GM19328 (cell line): ENCODE measurements at regions not wholly inside any gene's neighbourhood (a gene's known extent, or its start where the extent isn't known, plus 50 kb on each side); places are given as distances from the start of the nearest gene placed in this dataset.
"Not testable (repeated sequence)": the region's sequence is repeated elsewhere in the genome, so short reads cannot be mapped to it uniquely, and the experiment has no call there.

Experiments
- ATAC-seq: cut with Tn5 transposase; IDR thresholded peaks from one replicate; pipeline ENCODE4 v1.9.1; 2021; ENCODE audit warnings: mild to moderate bottlenecking, moderate library complexity; ENCODE audit not compliant: unreplicated experiment

DNA sequence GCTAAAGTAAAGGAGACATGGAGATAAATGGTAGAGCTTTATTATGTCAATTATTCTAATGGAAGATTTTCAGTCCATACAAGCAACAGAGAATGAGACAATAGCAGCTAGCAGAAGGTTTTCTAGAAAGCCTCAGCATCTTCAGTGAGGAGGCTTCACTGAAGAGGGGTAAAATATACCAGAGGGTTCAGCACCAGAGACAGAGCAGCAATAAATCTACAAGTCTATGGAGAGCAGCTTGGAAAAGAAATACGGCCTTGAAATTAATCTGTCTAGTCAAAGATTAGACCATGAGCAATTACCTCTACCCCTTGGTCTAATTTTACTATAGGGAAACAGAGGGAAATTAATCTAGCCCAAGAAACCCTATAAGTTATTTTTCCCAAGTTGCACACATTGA lies 185.7 kb upstream of the CRIM1 start:
- ATAC-seq = no peak

- no peak for ATAC-seq
Measured at GRCh38 chr2:36168115-36168514, 187.5 kb upstream of the CRIM1 start.

GRCh38 chr2:36165132-36165531 lies 190.4 kb upstream of the CRIM1 start:
- no peak for ATAC-seq

GRCh38 chr2:36163520-36164254 lies 191.9 kb upstream of the CRIM1 start:
- no peak for ATAC-seq

DNA sequence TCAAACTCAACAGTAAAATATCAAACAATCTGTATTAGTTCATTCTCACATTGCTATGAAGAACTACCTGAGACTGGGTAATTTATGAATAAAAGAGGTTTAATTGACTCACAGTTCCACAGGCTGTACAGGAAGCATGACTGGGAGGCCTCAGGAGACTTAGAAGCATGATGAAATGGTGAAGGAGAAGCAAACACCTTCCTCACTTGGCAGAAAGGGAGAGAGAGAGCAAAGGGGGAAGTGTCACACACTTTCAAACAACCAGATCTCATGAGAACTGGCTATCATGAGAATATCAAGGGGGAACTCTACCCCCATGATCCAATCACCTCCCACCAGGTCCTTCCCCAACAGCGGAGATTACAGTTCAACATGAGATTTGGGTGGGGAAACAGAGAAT lies 198.5 kb upstream of the CRIM1 start:
- ATAC-seq = not testable (repeated sequence)

DNA sequence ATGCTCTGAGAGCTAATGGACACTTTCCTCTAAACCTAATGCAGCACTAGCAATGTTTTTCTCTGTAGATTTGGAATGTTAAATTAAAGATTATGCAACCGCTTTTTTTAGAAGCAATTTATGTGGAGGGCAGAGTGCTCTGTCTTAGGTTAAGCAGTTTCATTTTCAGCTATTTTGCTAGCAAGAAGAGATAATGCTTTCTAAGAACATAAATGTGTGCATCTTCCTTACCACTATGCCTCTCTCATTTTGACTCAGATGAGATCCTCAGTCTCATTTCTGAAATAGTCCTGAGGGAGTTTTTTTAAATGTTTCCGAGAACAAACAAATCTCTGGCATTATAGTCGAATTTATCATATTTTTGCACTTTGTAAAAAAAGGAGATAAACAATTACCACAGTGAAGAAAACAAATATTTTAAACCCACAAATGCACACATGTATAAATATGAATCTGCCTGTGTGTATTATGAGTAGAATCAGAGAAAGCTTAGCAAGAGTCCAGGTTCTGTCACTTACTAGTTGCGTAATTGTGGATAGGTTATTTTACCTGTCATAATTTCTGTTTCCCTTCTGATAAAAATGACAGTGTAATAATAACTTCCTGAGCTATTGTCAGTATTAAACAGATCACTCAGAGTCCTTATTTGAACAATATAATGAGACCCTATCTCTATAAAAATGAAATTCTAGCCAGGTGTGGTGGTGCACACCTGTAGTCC lies 207.7 kb upstream of the CRIM1 start:
- peak; percentile 83 for ATAC-seq

- ATAC-seq = no peak
Measured at GRCh38 chr2:36146765-36147164, 208.8 kb upstream of the CRIM1 start.

DNA sequence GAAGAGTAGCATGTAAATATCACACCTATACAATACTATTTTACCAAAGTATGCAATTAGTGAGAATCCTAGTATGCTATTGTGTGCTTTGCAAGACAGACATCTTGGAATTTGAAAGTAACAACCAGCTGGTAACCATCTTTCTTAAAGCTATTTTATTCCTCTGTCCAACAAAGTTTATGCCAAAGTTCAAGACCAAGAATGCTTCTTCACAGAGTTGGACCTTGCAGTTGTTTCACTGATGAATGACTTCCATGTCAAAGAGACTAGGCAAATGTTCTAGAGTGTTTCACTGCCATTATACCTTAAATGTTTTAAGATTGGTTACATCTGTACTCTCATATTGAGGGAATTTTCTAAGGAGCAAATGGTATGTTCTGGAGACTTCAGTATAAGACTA lies 215.2 kb upstream of the CRIM1 start:
- ATAC-seq = no peak

GRCh38 chr2:36137612-36138011 lies 218.0 kb upstream of the CRIM1 start:
- ATAC-seq = no peak

DNA sequence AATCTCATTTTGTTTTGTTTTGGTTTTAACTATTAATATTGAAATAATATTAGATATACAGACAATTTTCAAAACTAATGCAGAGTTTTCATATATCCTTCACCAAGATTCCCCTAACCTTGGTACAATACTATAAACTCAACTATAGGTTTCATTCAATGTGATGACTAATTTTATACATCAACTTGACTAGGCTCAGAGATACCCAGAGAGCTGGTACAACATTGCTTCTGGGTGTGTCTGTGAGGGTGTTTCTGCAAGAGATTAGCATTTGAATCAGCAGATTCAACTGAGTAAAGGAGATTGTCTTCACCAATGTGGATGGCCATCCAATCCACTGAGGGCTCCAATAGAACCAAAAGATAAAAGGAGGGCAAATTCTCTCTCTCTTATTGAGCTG lies 221.3 kb upstream of the CRIM1 start:
- no peak for ATAC-seq

DNA sequence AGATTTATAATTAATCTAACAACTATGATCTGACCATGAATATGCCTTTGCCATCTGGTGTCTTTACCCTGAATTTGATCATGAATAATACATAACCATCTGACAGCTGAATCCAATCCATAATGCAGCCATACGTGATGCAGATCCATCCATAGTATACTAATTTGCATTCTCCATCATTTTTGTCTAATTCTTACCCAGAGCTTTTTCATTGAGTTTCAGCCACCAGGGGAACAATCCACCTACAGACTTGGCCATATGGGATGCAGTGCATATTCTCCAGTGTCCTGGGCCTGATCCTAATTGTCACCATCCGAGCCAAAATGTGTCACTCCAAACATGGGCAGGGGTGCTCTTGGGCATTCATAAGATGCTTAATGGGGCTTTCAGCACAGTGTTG lies 227.2 kb upstream of the CRIM1 start:
- no peak for ATAC-seq

GRCh38 chr2:36125702-36126101 lies 229.9 kb upstream of the CRIM1 start:
- ATAC-seq = no peak

- no peak for ATAC-seq
Measured at GRCh38 chr2:36123995-36124394, 231.6 kb upstream of the CRIM1 start.

DNA sequence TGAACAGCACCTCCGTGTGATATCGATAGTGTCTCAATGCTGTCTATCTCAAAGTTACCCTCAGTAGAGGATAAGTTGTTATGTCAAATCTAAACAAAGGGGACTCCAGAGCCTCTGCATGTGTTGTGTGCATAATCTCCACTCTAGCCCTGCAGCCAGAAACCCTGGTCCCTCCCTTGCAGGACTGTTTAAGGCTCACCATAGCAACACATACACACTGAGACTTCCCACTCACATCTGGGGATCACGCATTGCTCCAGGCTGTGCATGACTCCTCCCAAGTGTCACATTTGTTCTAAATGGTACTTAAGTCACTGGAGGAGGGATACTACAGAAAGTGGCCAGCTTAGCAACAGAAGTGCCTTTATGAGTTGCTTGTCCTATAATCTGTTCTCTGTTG lies 258.6 kb upstream of the CRIM1 start:
- ATAC-seq = no peak

GRCh38 chr2:36091844-36092741 lies 263.5 kb upstream of the CRIM1 start:
- ATAC-seq = not testable (repeated sequence)

GRCh38 chr2:36088716-36089328 lies 266.8 kb upstream of the CRIM1 start:
- ATAC-seq = no peak

DNA sequence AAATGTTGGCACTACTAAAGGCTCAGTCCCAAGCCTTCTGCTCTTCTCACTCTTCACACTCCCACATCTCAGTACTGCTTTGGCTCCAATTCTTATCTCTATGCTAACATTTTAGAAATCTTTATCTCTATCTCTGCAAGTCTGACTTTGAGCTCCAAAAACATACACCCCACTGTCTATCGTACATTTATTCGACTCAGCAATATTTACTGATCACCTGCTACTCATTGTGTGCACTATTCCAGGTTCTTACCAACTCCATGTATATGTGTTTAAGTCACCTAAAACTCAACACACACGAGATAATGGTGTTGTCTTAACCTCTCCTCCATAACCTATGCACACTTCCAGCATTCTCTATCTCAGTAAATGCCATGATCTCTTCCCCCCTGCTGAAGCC lies 268.2 kb upstream of the CRIM1 start:
- ATAC-seq = no peak

- no peak for ATAC-seq
Measured at GRCh38 chr2:36079793-36080192, 275.8 kb upstream of the CRIM1 start.

GRCh38 chr2:36074008-36074407 lies 281.6 kb upstream of the CRIM1 start:
- no peak for ATAC-seq

DNA sequence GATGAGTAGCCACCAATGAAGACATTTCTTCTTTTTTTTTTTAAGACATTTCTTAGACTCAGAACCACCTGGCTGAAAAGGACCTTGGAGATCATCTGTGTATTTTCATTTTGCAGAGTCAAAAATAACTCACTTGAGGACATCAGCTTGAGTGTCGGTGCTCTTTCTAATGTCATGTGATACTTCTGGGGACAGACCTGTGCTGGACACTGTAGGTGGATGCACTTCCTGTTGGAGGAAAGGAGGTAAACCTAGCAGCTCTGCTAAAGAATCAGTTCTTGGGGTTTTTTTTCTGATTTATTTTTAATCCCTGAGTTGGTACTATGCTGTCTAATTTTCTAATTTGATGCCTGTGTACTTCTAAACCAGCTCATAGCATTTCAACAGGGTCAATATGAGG lies 283.9 kb upstream of the CRIM1 start:
- no peak for ATAC-seq

DNA sequence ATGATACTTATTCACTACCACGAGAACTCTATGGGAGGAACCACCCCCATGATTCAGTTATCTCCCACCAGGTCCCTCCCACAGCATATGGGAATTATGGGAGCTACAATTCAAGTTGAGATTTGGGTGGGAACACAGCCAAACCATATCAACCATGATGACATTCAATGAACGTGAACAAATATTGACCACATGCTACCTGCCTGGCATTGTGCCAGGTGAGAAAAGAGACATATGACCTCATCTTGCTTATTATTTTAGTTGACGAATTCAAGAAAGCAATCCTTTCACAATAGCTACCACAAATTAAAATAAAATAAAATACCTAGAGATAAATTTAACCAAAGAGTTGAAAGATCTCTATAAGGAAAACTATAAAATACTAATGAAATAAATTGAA lies 286.5 kb upstream of the CRIM1 start:
- ATAC-seq = no peak
